Posterior cingulate gyrus (tissue), 11 donors: ENCODE measurements at regions not wholly inside any gene's neighbourhood (a gene's known extent, or its start where the extent isn't known, plus 50 kb on each side); places are given as distances from the start of the nearest gene placed in this dataset.

Source experiments
- DNase-seq, 10 donors: peaks; one replicate each; pipeline versions ENCODE4 v3.0.0 to v3.0.0-alpha.2; 2020 to 2021; ENCODE audit warnings: mixed read lengths in 3 of 10
- intact Hi-C: fragments of 100-400 bp; cut with DNase I; formaldehyde crosslinking; loops from one replicate; pipeline ENCODE4 v1.15.1; 2023

GRCh38 chr4:151842430-151843079, 81.7 kb upstream of the GATB start:
- intact Hi-C loops, result no loop called here
- peak in 2 of 10 donors; percentile 51 to 76 for DNase-seq

GRCh38 chr4:151841107-151841506, 80.3 kb upstream of the GATB start:
- intact Hi-C loops, result no loop called here
- DNase-seq, result no peak

- intact Hi-C loops, result no loop called here
- DNase-seq, result no peak
Observed at GRCh38 chr4:151835467-151835866, 74.7 kb upstream of the GATB start.

- intact Hi-C loops, result no loop called here
- DNase-seq, result no peak
Observed at GRCh38 chr4:151833174-151833573, 72.4 kb upstream of the GATB start.

DNA sequence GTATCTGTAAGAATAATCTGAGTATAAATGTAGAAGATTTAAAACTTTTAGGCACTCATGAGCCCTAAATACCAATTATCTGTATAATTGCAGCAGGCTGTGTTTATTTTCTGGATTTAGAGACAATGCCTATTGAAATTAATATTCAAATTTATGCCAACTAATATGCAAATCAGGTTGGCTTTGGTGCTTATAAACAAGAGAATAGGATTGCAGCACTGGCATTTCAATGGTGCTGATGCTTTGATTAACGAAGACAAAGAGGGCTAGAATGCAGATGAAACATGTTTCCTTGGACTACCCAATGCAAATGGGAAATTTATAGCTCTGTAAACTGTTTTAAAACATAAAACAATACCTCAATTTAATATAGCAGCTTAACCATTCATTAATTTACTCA, 70.7 kb upstream of the GATB start:
- DNase-seq, result no peak
- intact Hi-C loops, result no loop called here

GRCh38 chr4:151830168-151830567, 69.4 kb upstream of the GATB start:
- intact Hi-C loops, result no loop called here
- no peak for DNase-seq

GRCh38 chr4:151829309-151829708, 68.5 kb upstream of the GATB start:
- no peak for DNase-seq
- intact Hi-C loops, result no loop called here

GRCh38 chr4:151824656-151825055, 63.8 kb upstream of the GATB start:
- no peak for DNase-seq
- intact Hi-C loops, result no loop called here

DNA sequence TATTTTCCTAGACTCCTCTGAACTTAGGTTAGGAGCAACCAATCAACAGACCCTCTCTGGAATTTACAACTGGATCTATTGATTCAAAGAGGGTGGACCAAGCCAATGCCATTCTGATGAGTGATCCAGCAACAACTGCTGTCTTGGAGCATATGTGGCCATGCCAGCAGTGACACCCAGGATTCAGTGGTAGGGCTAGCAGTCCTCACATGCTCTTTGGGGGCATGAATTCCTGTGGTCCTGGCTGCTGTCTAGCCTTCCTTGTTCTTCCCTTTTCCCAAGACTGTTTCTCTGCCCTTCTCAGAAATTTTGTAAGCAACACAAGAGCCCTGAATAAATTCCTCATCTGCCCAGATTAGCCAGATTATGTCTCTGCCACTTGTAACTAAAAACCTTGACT, 61.5 kb upstream of the GATB start:
- no peak for DNase-seq
- intact Hi-C loops, result no loop called here

GRCh38 chr4:151820004-151820403, 59.2 kb upstream of the GATB start:
- intact Hi-C loops, result no loop called here
- no peak for DNase-seq

DNA sequence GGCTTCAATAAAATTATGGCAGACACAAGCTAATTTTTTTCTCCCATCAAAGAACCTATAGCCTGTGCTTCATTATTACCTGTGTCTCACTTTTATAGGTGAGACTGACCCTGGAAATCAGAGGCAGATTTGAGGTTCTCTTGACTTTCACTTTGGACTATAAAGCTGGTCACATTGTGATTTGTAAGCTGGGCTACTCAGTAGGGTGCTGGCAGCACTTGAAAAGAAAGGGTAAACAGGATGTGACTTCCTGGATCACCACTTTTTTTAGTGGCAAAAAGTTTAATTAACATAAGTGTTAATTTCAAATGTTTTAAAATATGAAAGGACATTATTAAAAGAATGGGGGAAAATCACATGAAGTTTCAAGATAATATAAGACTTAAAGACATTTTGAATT, 50.6 kb upstream of the GATB start:
- intact Hi-C loops, result no loop called here
- DNase-seq, result no peak
